ENCODE measurements at regions not wholly inside any gene's neighbourhood (a gene's known extent, or its start where the extent isn't known, plus 50 kb on each side); places are given as distances from the start of the nearest gene placed in this dataset.

GRCh38 chr12:27193106-27193505 lies 51.0 kb upstream of the STK38L start:
- TF ChIP-seq, protein P1, sequence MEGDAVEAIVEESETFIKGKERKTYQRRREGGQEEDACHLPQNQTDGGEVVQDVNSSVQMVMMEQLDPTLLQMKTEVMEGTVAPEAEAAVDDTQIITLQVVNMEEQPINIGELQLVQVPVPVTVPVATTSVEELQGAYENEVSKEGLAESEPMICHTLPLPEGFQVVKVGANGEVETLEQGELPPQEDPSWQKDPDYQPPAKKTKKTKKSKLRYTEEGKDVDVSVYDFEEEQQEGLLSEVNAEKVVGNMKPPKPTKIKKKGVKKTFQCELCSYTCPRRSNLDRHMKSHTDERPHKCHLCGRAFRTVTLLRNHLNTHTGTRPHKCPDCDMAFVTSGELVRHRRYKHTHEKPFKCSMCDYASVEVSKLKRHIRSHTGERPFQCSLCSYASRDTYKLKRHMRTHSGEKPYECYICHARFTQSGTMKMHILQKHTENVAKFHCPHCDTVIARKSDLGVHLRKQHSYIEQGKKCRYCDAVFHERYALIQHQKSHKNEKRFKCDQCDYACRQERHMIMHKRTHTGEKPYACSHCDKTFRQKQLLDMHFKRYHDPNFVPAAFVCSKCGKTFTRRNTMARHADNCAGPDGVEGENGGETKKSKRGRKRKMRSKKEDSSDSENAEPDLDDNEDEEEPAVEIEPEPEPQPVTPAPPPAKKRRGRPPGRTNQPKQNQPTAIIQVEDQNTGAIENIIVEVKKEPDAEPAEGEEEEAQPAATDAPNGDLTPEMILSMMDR (IDR thresholded peaks at IDR 0.05; ENCODE audit: low read depth, low read length) = no peak

DNA sequence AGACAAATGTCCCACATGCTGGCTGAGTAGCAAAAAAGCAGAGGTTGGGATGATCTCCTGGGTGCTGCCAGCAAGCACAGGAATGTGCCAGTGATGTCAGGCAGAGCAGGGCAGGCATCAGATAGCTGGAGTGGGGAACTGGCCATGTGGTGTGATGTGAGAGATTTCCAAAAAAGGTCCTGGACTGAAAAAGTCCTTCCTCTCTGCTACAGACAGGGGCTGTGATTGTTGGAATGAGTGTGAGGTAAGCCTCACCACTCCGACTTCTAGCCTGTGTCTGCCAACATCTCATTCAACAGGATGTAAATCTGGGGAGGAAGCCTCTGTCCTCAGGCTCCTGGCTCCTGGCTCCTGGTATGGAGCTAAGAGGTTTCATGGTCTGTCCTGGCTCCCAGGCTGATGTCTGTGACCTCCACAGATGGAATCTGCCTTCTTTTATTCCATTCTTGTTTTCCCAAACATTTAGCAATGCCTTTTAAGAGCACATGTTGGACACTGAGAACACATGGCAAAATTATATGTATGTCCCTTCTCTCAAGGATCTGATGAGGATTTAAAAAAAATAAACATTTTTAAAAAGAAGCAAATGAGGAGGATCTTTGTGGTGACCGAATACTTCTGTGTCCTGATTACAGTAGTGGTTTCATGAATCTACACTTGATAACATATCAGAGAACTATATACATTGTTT lies 50.1 kb upstream of the STK38L start:
- no peak for DNase-seq (ENCODE audit: extremely low read depth, low read depth)

More at GRCh38 chr12:27193106-27193505, 51.0 kb upstream of the STK38L start:
- peak; percentile 36 for DNase-seq (ENCODE audit: extremely low read depth, low read depth)

More for the DNA sequence above, 50.1 kb upstream of the STK38L start:
- TF ChIP-seq, protein P1 (IDR thresholded peaks at IDR 0.05; ENCODE audit: low read depth, low read length) = no peak
